Nephron progenitor cell (in vitro differentiated cells): ENCODE measurements at regions not wholly inside any gene's neighbourhood (a gene's known extent, or its start where the extent isn't known, plus 50 kb on each side); places are given as distances from the start of the nearest gene placed in this dataset.

Source experiments
- DNase-seq: peaks from one replicate; pipeline ENCODE4 v3.0.0; 2021
- H3K27ac Mint-ChIP-seq: 2 replicates; pipeline ENCODE4 v1.8.0; 2021; ENCODE audit warnings: mild to moderate bottlenecking, moderate library complexity, mixed read lengths
- H3K27me3 Mint-ChIP-seq: 2 replicates; pipeline ENCODE4 v1.8.0; 2021; ENCODE audit warnings: mild to moderate bottlenecking, low read depth, mixed read lengths; ENCODE audit not compliant: poor library complexity
- H3K36me3 Mint-ChIP-seq: 2 replicates; pipeline ENCODE4 v1.8.0; 2021; ENCODE audit warnings: low read depth, mixed read lengths
- H3K4me1 Mint-ChIP-seq: 2 replicates; pipeline ENCODE4 v1.8.0; 2021; ENCODE audit warnings: mixed read lengths
- H3K4me3 Mint-ChIP-seq: 2 replicates; pipeline ENCODE4 v1.8.0; 2021; ENCODE audit warnings: mild to moderate bottlenecking, moderate library complexity, mixed read lengths
- H3K9me3 Mint-ChIP-seq: 2 replicates; pipeline ENCODE4 v1.8.0; 2021; ENCODE audit warnings: mild to moderate bottlenecking, moderate library complexity, mixed read lengths
- CTCF ChIP-seq: fragments of 200-600 bp; sonication (generic); IDR thresholded peaks from 2 replicates; pipeline ENCODE4 v1.5.0; 2021; ENCODE audit warnings: antibody characterized with exemption

GRCh38 chr6:51514748-51515402, 572.5 kb downstream of the PKHD1 start:
- no peaks in the 10 kb centered on the region for H3K27me3 Mint-ChIP-seq
- H3K27ac Mint-ChIP-seq = no peak overlapping the region
- peaks cover 39% of the 10 kb centered on the region for H3K4me1 Mint-ChIP-seq
- peaks cover 26% of the 10 kb centered on the region for H3K9me3 Mint-ChIP-seq
- TF ChIP-seq CTCF = no peak
- no peak for DNase-seq
- no peak overlapping the region for H3K4me3 Mint-ChIP-seq
- no peaks in the 10 kb centered on the region for H3K36me3 Mint-ChIP-seq

DNA sequence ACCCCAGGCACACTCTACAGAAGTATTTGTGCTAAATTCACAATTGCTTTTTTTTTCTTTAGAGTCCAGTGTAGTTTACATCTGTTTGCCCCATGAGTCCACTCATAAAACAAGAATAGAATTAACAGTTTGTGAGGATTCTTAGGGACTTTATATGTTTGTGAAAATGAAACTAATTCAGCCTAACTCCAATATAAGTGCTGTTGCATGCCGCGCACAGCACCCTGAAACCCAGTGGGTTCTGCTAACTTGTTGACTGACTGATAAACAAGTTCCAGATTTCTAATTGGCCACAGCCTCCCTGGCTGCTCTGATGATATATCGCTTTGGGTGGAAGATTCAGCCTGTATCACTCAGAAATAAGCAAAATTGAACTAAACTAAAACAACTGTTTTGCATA, 561.4 kb downstream of the PKHD1 start:
- H3K27ac Mint-ChIP-seq = no peak overlapping the region
- no peaks in the 10 kb centered on the region for H3K27me3 Mint-ChIP-seq
- H3K9me3 Mint-ChIP-seq = peaks cover 6% of the 10 kb centered on the region
- DNase-seq = no peak
- H3K4me3 Mint-ChIP-seq = no peak overlapping the region
- H3K4me1 Mint-ChIP-seq = peaks cover 12% of the 10 kb centered on the region
- H3K36me3 Mint-ChIP-seq = no peaks in the 10 kb centered on the region
- TF ChIP-seq CTCF = no peak

DNA sequence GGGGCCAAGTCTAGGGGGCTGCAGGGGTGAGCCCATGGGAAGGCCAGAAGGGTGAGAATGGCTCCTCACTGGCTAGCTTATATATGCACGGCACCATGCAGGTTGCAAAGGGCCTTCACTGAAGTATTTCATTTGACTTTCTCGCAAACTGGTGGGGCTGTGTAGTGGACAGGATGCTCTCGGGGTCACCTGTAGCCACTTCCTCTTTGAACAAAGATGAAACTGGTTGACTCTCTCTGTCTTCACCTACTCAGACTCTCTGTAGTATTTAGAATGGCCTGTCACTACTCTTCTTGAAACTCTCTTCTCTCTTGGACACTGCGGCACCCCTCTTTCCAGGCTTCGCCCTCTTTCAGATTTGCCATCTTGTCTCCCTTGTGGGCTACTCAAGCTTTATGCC, 560.5 kb downstream of the PKHD1 start:
- Mint-ChIP-seq H3K4me3 (no peak overlapping the region), H3K27me3 (no peaks in the 10 kb centered on the region), H3K9me3 (peaks cover 6% of the 10 kb centered on the region), H3K4me1 (peaks cover 12% of the 10 kb centered on the region), H3K36me3 (no peaks in the 10 kb centered on the region), H3K27ac (no peak overlapping the region)
- TF ChIP-seq CTCF = no peak
- no peak for DNase-seq

DNA sequence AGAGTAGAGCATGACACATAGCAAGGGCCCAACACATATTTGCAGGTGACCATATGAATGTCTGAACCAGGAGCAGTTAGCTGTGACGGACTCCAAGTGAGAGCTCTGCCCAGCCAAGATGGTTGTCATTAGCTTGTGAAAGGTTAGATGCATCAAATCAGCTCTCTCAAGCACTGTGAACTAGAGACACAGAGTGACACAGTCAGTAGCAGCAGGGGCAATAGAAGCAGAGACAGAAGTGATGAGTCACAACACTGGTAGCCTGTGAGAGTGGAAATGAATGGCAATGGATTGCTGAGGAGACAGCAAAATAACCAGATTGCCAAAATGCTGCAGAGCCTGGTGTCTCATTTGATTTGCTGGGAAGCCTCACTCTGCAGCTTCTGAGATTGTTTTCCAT, 558.9 kb downstream of the PKHD1 start:
- no peak for DNase-seq

DNA sequence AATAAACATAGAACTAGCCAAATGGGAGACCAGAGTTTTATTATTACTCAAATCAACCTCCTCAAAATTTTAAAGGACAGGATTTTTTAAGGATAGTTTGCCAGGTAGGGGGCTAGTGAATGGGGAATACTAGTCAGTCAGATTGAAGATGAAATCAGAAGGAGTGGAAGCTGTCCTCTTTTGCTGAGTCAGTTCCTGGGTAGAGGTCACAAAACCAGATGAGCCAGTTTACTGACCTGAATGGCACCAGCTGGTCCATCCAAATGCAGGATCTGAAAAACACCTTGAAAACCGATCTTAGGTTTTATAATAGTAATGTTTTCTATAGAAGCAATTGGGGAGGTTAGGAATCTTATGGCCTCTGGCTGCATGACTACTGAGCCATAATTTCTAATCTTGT, 558.2 kb downstream of the PKHD1 start:
- peaks cover 12% of the 10 kb centered on the region for H3K4me1 Mint-ChIP-seq
- no peak for DNase-seq
- TF ChIP-seq CTCF = no peak
- no peak overlapping the region for H3K4me3 Mint-ChIP-seq
- no peaks in the 10 kb centered on the region for H3K27me3 Mint-ChIP-seq
- no peak overlapping the region for H3K27ac Mint-ChIP-seq
- no peaks in the 10 kb centered on the region for H3K36me3 Mint-ChIP-seq
- H3K9me3 Mint-ChIP-seq = peaks cover 6% of the 10 kb centered on the region

More for the DNA sequence above, 558.9 kb downstream of the PKHD1 start:
- no peak for TF ChIP-seq CTCF
- H3K4me1 Mint-ChIP-seq = peaks cover 12% of the 10 kb centered on the region
- no peak overlapping the region for H3K4me3 Mint-ChIP-seq
- H3K9me3 Mint-ChIP-seq = peaks cover 6% of the 10 kb centered on the region
- H3K27me3 Mint-ChIP-seq = no peaks in the 10 kb centered on the region
- peak overlapping the region; percentile 79 for H3K27ac Mint-ChIP-seq
- no peaks in the 10 kb centered on the region for H3K36me3 Mint-ChIP-seq

DNA sequence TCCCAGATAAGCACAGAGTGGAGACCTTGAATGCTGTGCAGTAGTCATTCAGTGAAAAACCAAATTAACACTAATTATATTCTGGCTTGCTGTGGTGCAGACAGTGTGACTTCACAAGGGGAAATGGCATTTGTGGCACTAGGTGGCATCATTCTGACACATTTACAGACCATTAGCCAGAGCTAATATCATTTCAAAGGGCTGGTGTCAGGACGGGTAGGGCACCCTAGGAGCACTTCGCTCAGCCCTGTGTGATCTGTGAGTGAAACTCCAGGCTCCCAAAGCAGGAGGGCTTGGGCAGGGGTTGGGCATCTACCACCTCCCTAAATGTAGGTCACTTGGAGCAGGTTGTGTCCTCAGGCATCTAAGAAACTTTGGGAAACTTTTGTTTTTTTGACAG, 555.8 kb downstream of the PKHD1 start:
- Mint-ChIP-seq H3K27me3 (no peaks in the 10 kb centered on the region), H3K4me3 (no peak overlapping the region), H3K9me3 (peaks cover 6% of the 10 kb centered on the region), H3K27ac (no peak overlapping the region), H3K36me3 (no peaks in the 10 kb centered on the region), H3K4me1 (peaks cover 21% of the 10 kb centered on the region)
- no peak for TF ChIP-seq CTCF
- no peak for DNase-seq
